ENCODE measurements at regions not wholly inside any gene's neighbourhood (a gene's known extent, or its start where the extent isn't known, plus 50 kb on each side); places are given as distances from the start of the nearest gene placed in this dataset.

DNA sequence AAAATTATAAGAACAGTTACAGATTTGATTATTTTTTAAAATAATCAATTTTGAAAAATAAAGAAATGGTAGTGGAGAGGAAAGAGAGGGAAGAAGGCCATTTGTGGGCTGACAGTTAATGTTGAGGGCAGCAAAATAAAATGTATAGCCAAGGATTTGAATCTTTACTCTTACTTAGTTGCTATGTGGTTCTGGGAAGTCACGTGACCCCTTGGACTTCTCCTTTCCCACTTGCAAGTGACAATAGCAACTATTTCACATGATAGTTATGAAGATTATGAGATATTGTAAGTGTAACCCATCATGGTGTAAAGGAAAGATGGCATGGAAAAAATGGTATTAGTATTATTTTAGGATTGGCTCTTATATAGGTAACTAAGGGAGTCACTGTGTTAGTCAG lies 567.3 kb upstream of the GHITM start:
- H3K9me3 ChIP-seq (ENCODE audit: control insufficient read depth in 2 of 3, low read length in 3 of 3): no peaks in the 10 kb centered on the region
- CTCF ChIA-PET: no interaction called here
- POLR2A ChIA-PET: no interaction called here
- H3K27ac Mint-ChIP-seq: no peak overlapping the region
- no peaks in the 10 kb centered on the region for H3K36me3 ChIP-seq (ENCODE audit: control insufficient read depth in 2 of 3, insufficient read depth in 3 of 3, low read length in 3 of 3)
- peaks cover 0 to 2% (median 0%) of the 10 kb centered on the region in 7 donors for H3K4me1 Mint-ChIP-seq
- intact Hi-C loops (cut with micrococcal nuclease): no loop called here
- H3K4me1 ChIP-seq (ENCODE audit: control insufficient read depth in 2 of 2, insufficient read depth in 2 of 2, low read length in 2 of 2): no peaks in the 10 kb centered on the region
- no peak overlapping the region for H3K27ac ChIP-seq (ENCODE audit: low read depth, low read length)
- no peak overlapping the region for H3K4me3 Mint-ChIP-seq
- DNase-seq (no peak), ATAC-seq (no peak)
- no peak overlapping the region for H3K4me3 ChIP-seq (ENCODE audit: low read length)
- H3K9me3 Mint-ChIP-seq: peaks cover 0 to 12% (median 3%) of the 10 kb centered on the region in 11 donors
- H3K36me3 Mint-ChIP-seq: no peaks in the 10 kb centered on the region
- H3K27me3 ChIP-seq (ENCODE audit: control insufficient read depth in 2 of 2, insufficient read depth in 2 of 2, low read length in 2 of 2): no peaks in the 10 kb centered on the region
- no peaks in the 10 kb centered on the region for H3K27me3 Mint-ChIP-seq

DNA sequence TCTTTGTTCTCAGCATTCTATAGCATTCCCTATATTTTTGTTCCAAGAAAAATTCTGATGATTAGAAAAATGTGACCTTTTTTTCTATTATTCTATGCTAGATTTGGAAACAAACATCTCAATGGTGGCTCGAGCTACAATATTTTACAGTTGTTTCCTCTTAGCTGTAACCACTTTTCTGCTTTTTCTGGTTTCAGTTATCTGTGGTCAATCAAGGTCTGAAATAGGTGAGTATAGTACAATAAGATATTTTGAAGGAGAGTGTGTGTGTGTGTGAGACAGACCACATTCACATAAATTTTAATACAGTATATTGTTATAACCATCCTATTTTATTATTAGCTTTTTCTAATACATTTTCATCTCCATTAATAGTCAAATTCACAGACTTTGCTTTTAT lies 564.5 kb upstream of the GHITM start:
- CTCF ChIA-PET: no interaction called here

DNA sequence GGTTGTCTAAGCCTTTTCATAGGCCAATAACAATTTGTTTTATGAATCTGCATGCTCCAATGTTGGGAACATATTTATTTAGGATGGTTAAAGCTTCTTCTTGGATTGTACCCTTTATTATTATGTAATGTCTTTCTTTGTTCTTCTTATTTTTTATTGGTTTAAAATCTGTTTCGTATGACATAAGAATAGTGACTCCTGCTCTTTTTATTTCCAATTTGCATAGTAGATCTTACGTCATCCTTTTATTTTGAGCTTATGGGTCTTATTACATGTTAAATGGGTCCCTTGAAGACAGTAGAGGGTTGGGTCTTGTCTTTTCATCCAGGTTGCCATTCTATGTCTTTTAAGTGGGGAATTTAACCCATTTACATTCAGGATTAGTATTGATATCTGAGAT lies 561.9 kb upstream of the GHITM start:
- Mint-ChIP-seq H3K4me1 (no peaks in the 10 kb centered on the region), H3K36me3 (no peaks in the 10 kb centered on the region), H3K4me3 (no peak overlapping the region), H3K9me3 (peaks cover 0 to 13% (median 5%) of the 10 kb centered on the region in 11 donors), H3K27me3 (no peaks in the 10 kb centered on the region), H3K27ac (no peak overlapping the region)
- ChIA-PET CTCF (no interaction called here), POLR2A (no interaction called here)
- no peaks in the 10 kb centered on the region for H3K9me3 ChIP-seq (ENCODE audit: control insufficient read depth in 2 of 3, low read length in 3 of 3)
- DNase-seq (no peak), ATAC-seq (no peak)
- no peaks in the 10 kb centered on the region for H3K4me1 ChIP-seq (ENCODE audit: control insufficient read depth in 2 of 2, insufficient read depth in 2 of 2, low read length in 2 of 2)
- intact Hi-C loops (cut with micrococcal nuclease): no loop called here
- no peak overlapping the region for H3K4me3 ChIP-seq (ENCODE audit: low read length)
- H3K36me3 ChIP-seq (ENCODE audit: control insufficient read depth in 2 of 3, insufficient read depth in 3 of 3, low read length in 3 of 3): no peaks in the 10 kb centered on the region
- H3K27me3 ChIP-seq (ENCODE audit: control insufficient read depth in 2 of 2, insufficient read depth in 2 of 2, low read length in 2 of 2): no peaks in the 10 kb centered on the region
- no peak overlapping the region for H3K27ac ChIP-seq (ENCODE audit: low read depth, low read length)

More for the DNA sequence above, 564.5 kb upstream of the GHITM start:
- H3K4me3 ChIP-seq (ENCODE audit: low read length): no peak overlapping the region
- ATAC-seq (no peak), DNase-seq (no peak)
- no peaks in the 10 kb centered on the region for H3K36me3 ChIP-seq (ENCODE audit: control insufficient read depth in 2 of 3, insufficient read depth in 3 of 3, low read length in 3 of 3)
- no peaks in the 10 kb centered on the region for H3K27me3 Mint-ChIP-seq
- no peaks in the 10 kb centered on the region for H3K27me3 ChIP-seq (ENCODE audit: control insufficient read depth in 2 of 2, insufficient read depth in 2 of 2, low read length in 2 of 2)
- H3K9me3 ChIP-seq (ENCODE audit: control insufficient read depth in 2 of 3, low read length in 3 of 3): no peaks in the 10 kb centered on the region
- H3K4me1 Mint-ChIP-seq: peaks cover 0 to 2% (median 0%) of the 10 kb centered on the region in 7 donors
- no peak overlapping the region for H3K27ac ChIP-seq (ENCODE audit: low read depth, low read length)
- peaks cover 0 to 17% (median 6%) of the 10 kb centered on the region in 11 donors for H3K9me3 Mint-ChIP-seq
- POLR2A ChIA-PET: no interaction called here
- no peak overlapping the region for H3K27ac Mint-ChIP-seq
- intact Hi-C loops (cut with micrococcal nuclease): no loop called here
- no peak overlapping the region for H3K4me3 Mint-ChIP-seq
- H3K4me1 ChIP-seq (ENCODE audit: control insufficient read depth in 2 of 2, insufficient read depth in 2 of 2, low read length in 2 of 2): no peaks in the 10 kb centered on the region
- H3K36me3 Mint-ChIP-seq: no peaks in the 10 kb centered on the region

DNA sequence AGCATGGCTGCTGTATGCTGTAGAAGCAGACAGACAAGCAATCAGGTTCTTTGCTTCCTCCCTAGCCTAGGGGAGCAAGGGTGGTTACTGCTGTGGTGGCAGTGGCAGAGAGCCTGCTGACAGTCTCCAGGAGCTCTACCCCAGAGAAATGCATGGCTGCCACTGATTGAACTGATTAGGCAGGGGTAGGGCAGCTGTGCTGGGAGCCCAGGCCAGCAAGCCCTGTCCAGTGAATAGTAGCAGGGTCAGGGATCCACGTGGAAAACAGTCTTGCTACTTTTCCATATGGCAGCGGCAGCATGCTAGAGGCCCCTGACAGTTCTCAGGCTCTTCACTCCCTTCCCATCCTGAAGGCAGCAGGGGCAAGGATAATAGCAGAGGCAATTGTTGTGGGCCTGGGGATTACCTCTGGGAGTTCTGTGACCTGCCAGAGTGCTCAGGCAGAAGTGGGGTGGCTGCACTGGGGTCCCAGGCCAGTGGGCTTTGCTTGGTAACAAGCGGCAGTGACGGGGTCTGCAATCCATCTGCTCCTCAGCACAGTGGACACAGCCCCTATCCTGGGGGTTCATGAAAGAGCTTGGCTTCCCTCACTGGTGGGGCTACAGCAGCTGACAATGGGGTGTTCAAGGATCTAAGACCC lies 558.8 kb upstream of the GHITM start:
- Histone ChIP-seq H3K27me3 (ENCODE audit: control insufficient read depth in 2 of 2, insufficient read depth in 2 of 2, low read length in 2 of 2) (no peaks in the 10 kb centered on the region), H3K27ac (ENCODE audit: low read depth, low read length) (no peak overlapping the region), H3K4me1 (ENCODE audit: control insufficient read depth in 2 of 2, insufficient read depth in 2 of 2, low read length in 2 of 2) (no peaks in the 10 kb centered on the region), H3K36me3 (ENCODE audit: control insufficient read depth in 2 of 3, insufficient read depth in 3 of 3, low read length in 3 of 3) (no peaks in the 10 kb centered on the region), H3K4me3 (ENCODE audit: low read length) (no peak overlapping the region), H3K9me3 (ENCODE audit: control insufficient read depth in 2 of 3, low read length in 3 of 3) (no peaks in the 10 kb centered on the region)
- H3K27me3 Mint-ChIP-seq: no peaks in the 10 kb centered on the region
- no peaks in the 10 kb centered on the region for H3K36me3 Mint-ChIP-seq
- intact Hi-C loops (cut with micrococcal nuclease): no loop called here
- POLR2A ChIA-PET: no interaction called here
- ATAC-seq: no peak
- CTCF ChIA-PET: no interaction called here
- H3K27ac Mint-ChIP-seq: no peak overlapping the region
- peaks cover 0 to 12% (median 3%) of the 10 kb centered on the region in 11 donors for H3K9me3 Mint-ChIP-seq
- no peaks in the 10 kb centered on the region for H3K4me1 Mint-ChIP-seq
- DNase-seq: no peak
- H3K4me3 Mint-ChIP-seq: no peak overlapping the region

DNA sequence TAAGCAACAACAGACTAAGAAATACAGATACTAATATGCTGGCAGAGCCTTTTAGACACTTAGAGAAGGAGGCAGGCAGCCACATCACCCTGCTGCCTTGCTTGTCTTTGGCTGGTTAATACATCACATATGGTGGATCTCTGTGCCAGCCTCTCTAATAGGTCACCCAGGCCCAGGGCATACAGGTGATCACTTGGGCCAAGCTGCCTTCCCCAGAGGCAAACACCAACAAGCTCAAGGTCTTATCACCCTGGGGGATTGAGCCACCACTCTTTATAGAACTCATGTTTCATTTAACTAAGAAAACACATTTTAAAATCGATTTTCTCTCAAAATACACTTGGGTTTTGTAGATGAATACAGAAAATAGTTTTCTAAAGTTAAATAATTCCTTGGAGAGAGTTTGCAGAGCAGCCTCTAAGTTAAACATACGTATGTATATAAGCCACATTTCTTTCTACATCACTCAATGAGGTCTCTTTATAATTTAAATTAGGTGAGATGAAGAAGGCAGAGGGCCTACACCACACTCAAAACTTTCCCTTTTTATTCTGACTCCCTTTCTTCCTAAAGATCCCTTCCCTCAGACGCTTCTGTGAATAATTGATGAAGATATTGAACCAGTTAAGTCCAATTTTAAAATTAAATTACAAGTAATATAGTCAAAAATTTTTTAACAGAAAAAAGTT lies 556.8 kb upstream of the GHITM start:
- intact Hi-C loops (cut with micrococcal nuclease): no loop called here
- Histone ChIP-seq H3K9me3 (ENCODE audit: control insufficient read depth in 2 of 3, low read length in 3 of 3) (no peaks in the 10 kb centered on the region), H3K27me3 (ENCODE audit: control insufficient read depth in 2 of 2, insufficient read depth in 2 of 2, low read length in 2 of 2) (no peaks in the 10 kb centered on the region), H3K4me1 (ENCODE audit: control insufficient read depth in 2 of 2, insufficient read depth in 2 of 2, low read length in 2 of 2) (no peaks in the 10 kb centered on the region), H3K36me3 (ENCODE audit: control insufficient read depth in 2 of 3, insufficient read depth in 3 of 3, low read length in 3 of 3) (no peaks in the 10 kb centered on the region), H3K27ac (ENCODE audit: low read depth, low read length) (no peak overlapping the region), H3K4me3 (ENCODE audit: low read length) (no peak overlapping the region)
- no peak overlapping the region for H3K4me3 Mint-ChIP-seq
- POLR2A ChIA-PET: no interaction called here
- CTCF ChIA-PET: no interaction called here
- H3K27me3 Mint-ChIP-seq: no peaks in the 10 kb centered on the region
- peaks cover 0 to 10% (median 2%) of the 10 kb centered on the region in 11 donors for H3K9me3 Mint-ChIP-seq
- no peaks in the 10 kb centered on the region for H3K36me3 Mint-ChIP-seq
- DNase-seq: no peak
- H3K4me1 Mint-ChIP-seq: no peaks in the 10 kb centered on the region
- H3K27ac Mint-ChIP-seq: no peak overlapping the region
- ATAC-seq: no peak

DNA sequence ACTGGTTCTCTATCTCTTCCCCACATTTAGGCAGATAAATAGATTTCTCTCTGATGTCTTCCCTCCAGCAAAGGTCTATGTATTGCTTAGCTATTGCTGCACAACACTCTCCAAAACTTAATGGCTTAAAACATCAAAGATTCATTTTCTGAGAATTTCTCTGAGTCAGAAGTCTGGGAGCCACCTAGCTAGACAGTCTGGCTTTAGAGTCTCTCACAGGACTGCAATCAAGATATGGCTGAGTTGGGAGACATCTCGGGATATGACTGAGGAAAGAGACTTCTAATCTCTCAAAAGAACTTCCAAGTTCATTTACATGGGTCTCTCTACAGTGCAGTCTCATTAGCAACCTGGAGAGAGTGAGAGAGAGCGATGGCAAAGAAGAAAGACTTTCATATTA lies 553.6 kb upstream of the GHITM start:
- no peak overlapping the region for H3K4me3 Mint-ChIP-seq
- Histone ChIP-seq H3K4me3 (ENCODE audit: low read length) (no peak overlapping the region), H3K9me3 (ENCODE audit: control insufficient read depth in 2 of 3, low read length in 3 of 3) (no peaks in the 10 kb centered on the region), H3K27ac (ENCODE audit: low read depth, low read length) (no peak overlapping the region), H3K27me3 (ENCODE audit: control insufficient read depth in 2 of 2, insufficient read depth in 2 of 2, low read length in 2 of 2) (no peaks in the 10 kb centered on the region), H3K36me3 (ENCODE audit: control insufficient read depth in 2 of 3, insufficient read depth in 3 of 3, low read length in 3 of 3) (no peaks in the 10 kb centered on the region), H3K4me1 (ENCODE audit: control insufficient read depth in 2 of 2, insufficient read depth in 2 of 2, low read length in 2 of 2) (no peaks in the 10 kb centered on the region)
- ChIA-PET CTCF (no interaction called here), POLR2A (no interaction called here)
- DNase-seq (no peak), ATAC-seq (no peak)
- intact Hi-C loops (cut with micrococcal nuclease): no loop called here
- no peak overlapping the region for H3K27ac Mint-ChIP-seq
- no peaks in the 10 kb centered on the region for H3K4me1 Mint-ChIP-seq
- peaks cover 0 to 5% (median 0%) of the 10 kb centered on the region in 11 donors for H3K9me3 Mint-ChIP-seq
- H3K27me3 Mint-ChIP-seq: no peaks in the 10 kb centered on the region
- H3K36me3 Mint-ChIP-seq: no peaks in the 10 kb centered on the region

DNA sequence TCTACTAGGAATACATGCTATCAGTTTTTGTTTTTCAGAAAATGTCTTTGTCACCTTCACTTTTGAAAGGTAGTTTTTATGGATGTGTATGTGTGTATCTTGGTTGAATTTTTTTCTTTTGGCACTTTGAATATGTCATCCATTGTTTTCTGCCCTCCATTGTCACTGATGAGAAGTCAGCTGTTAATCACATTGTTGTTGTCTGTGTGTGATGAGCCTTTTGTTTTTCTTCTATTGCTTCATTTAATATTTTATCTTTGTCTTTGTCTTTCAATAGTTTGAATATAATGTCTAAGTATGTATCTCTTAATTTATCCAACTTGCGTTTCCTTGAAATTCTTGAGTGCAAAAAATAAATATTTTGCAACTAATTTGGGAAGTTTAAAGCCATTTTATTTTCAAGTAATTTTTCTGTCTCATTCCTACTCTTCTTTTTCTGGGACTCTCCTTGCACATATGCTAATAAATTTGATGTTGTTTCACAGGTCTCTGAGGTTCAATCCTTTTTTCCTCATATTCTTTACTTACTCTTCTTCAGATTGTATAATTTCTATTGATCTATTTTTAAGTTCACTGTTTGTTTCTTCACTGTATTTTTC lies 546.9 kb upstream of the GHITM start:
- H3K4me1 Mint-ChIP-seq: no peaks in the 10 kb centered on the region
- Histone ChIP-seq H3K27me3 (ENCODE audit: control insufficient read depth in 2 of 2, insufficient read depth in 2 of 2, low read length in 2 of 2) (no peaks in the 10 kb centered on the region), H3K36me3 (ENCODE audit: control insufficient read depth in 2 of 3, insufficient read depth in 3 of 3, low read length in 3 of 3) (no peaks in the 10 kb centered on the region), H3K4me1 (ENCODE audit: control insufficient read depth in 2 of 2, insufficient read depth in 2 of 2, low read length in 2 of 2) (no peaks in the 10 kb centered on the region), H3K4me3 (ENCODE audit: low read length) (no peak overlapping the region), H3K27ac (ENCODE audit: low read depth, low read length) (no peak overlapping the region), H3K9me3 (ENCODE audit: control insufficient read depth in 2 of 3, low read length in 3 of 3) (peaks cover 0 to 7% (median 0%) of the 10 kb centered on the region in 3 experiments)
- DNase-seq (no peak), ATAC-seq (no peak)
- intact Hi-C loops (cut with micrococcal nuclease): no loop called here
- H3K27me3 Mint-ChIP-seq: no peaks in the 10 kb centered on the region
- no peak overlapping the region for H3K27ac Mint-ChIP-seq
- CTCF ChIA-PET: no interaction called here
- H3K9me3 Mint-ChIP-seq: peaks cover 7 to 29% (median 10%) of the 10 kb centered on the region in 11 donors
- POLR2A ChIA-PET: no interaction called here
- no peaks in the 10 kb centered on the region for H3K36me3 Mint-ChIP-seq
- no peak overlapping the region for H3K4me3 Mint-ChIP-seq

Measured in naive thymus-derived CD4-positive, alpha-beta T cell (primary cell).